HepG2 (cell line): ENCODE measurements at regions not wholly inside any gene's neighbourhood (a gene's known extent, or its start where the extent isn't known, plus 50 kb on each side); places are given as distances from the start of the nearest gene placed in this dataset.

Experiments used
- ATAC-seq: fragments of 200-7000 bp; cut with Tn5 transposase; 3 replicates; pipeline ENCODE4 v1.9.1; 2020; ENCODE audit warnings: mild to moderate bottlenecking, moderate library complexity
- BruUV-seq: library from RNA; stranded (reverse); fragments of 400-500 nt; replicated peaks from 2 replicates; lab custom pipeline; 2021; lab: Mats Ljungman, UMichigan
- CTCF ChIA-PET: fragments of 300-600 bp; formaldehyde crosslinking; extraction: SDS; loops from one replicate; lab custom pipeline; 2021; ENCODE audit warnings: low total read pairs, inconsistent platforms, low intra/inter-chr PET ratio; lab: Yijun Ruan, JAX
- POLR2A ChIA-PET: fragments of 350-600 bp; sonication (Branson Sonifier 250); formaldehyde crosslinking; loops from one replicate; lab custom pipeline; 2020; ENCODE audit warnings: antibody characterized with exemption, inconsistent platforms; lab: Yijun Ruan, JAX
- DNase-seq: peaks from one replicate; pipeline ENCODE4 v3.0.0-alpha.2; 2015; ENCODE audit warnings: low spot score
- FAIRE-seq: peaks from 3 replicates; lab custom pipeline; 2011; peaks lifted over from hg19 to GRCh38; lab: Jason Lieb, UNC
- H2AFZ ChIP-seq: one replicate; pipeline ENCODE4 v1.6.1; 2011; ENCODE audit warnings: low read length, inconsistent platforms
- H3K27ac ChIP-seq: fragments of 300-600 bp; 3 replicates; pipeline ENCODE4 v1.8.0; 2011; ENCODE audit warnings: mixed run types, mild to moderate bottlenecking, mixed read lengths, low read length, inconsistent platforms; ENCODE audit not compliant: insufficient read depth; ENCODE audit errors: extremely low read length
- H3K27me3 ChIP-seq, 2 experiments: fragments of 200-600 bp in 1 of 2; 2 replicates in 1 of 2; 3 replicates in 1 of 2; pipeline versions ENCODE4 v1.6.0 to v1.8.0; 2011; ENCODE audit warnings: low read length in 2 of 2, mild to moderate bottlenecking in 2 of 2, moderate library complexity in 2 of 2, inconsistent platforms in 1 of 2; ENCODE audit not compliant: insufficient read depth in 2 of 2, control insufficient read depth in 1 of 2
- H3K36me3 ChIP-seq, 2 experiments: fragments of 200-600 bp in 1 of 2; replicated peaks in 1 of 2; 2 replicates in 1 of 2; 3 replicates in 1 of 2; pipeline versions ENCODE4 v1.5.1 to v1.8.0; 2011; ENCODE audit warnings: low read length in 2 of 2, inconsistent platforms in 1 of 2; ENCODE audit not compliant: insufficient read depth in 2 of 2, control insufficient read depth in 1 of 2
- H3K4me1 ChIP-seq: 2 replicates; pipeline ENCODE4 v1.5.1; 2012; ENCODE audit warnings: low read length, inconsistent platforms; ENCODE audit not compliant: insufficient read depth
- H3K4me2 ChIP-seq: 2 replicates; pipeline ENCODE4 v1.6.0; 2011; ENCODE audit warnings: low read depth, low read length, inconsistent platforms
- H3K4me3 ChIP-seq, 3 experiments: fragments of 200-600 bp in 1 of 3; sonication (generic), shearing (Covaris generic) in 1 of 3; replicated peaks in 1 of 3; 2 replicates each; pipeline ENCODE4 v1.5.1; 2011 to 2016; ENCODE audit warnings: low read length in 3 of 3, inconsistent platforms in 2 of 3, low read depth in 2 of 3, mild to moderate bottlenecking in 2 of 3, control low read depth in 1 of 3, mixed read lengths in 1 of 3; ENCODE audit not compliant: insufficient read depth in 1 of 3
- H3K79me2 ChIP-seq: one replicate; pipeline ENCODE4 v1.6.1; 2011; ENCODE audit warnings: low read length, inconsistent platforms; ENCODE audit not compliant: insufficient read depth
- H3K9ac ChIP-seq: 2 replicates; pipeline ENCODE4 v1.6.0; 2011; ENCODE audit warnings: mild to moderate bottlenecking, low read depth, low read length, inconsistent platforms; ENCODE audit not compliant: insufficient read depth
- H3K9me3 ChIP-seq: 2 replicates; pipeline ENCODE4 v1.5.1; 2012; ENCODE audit warnings: mild to moderate bottlenecking, low read length
- H4K20me1 ChIP-seq: 2 replicates; pipeline ENCODE4 v1.6.0; 2011; ENCODE audit warnings: inconsistent platforms, mild to moderate bottlenecking, low read length, moderate library complexity; ENCODE audit not compliant: insufficient read depth
- HBP1 ChIP-seq: IDR thresholded peaks from 2 replicates; pipeline ENCODE4 v1.6.1; 2016; ENCODE audit warnings: low read depth, control low read depth
- MAF1 ChIP-seq: sonication (generic); formaldehyde crosslinking; IDR thresholded peaks from 2 replicates; pipeline ENCODE4 v1.5.0; 2020; ENCODE audit warnings: missing genetic modification reagents, borderline replicate concordance
- WGBS: methylation state at CpG from one replicate; pipeline ENCODE4 v1.1.6; 2017; ENCODE audit warnings: low lambda C conversion rate; 5-methylcytosine and 5-hydroxymethylcytosine counted together
- in situ Hi-C: cut with HindIII; loops from 2 replicates; pipeline ENCODE4 v1.10.0; 2017; ENCODE audit warnings: low pct_unique_long_range_greater_than_20kb; ENCODE audit not compliant: extremely low pct_ligation_motif_present
- intact Hi-C: fragments of 100-400 bp; cut with micrococcal nuclease; formaldehyde crosslinking; loops from one replicate; pipeline ENCODE4 v1.10.0; 2022; ENCODE audit not compliant: unreplicated experiment
- TF ChIP-seq, protein P1 (sequence below): sonication (generic); formaldehyde crosslinking; IDR thresholded peaks from 2 replicates; pipeline ENCODE4 v1.4.0; 2020; ENCODE audit warnings: missing genetic modification reagents, borderline replicate concordance
- TF ChIP-seq, protein P2 (sequence below): sonication (generic); formaldehyde crosslinking; IDR thresholded peaks from 2 replicates; pipeline ENCODE4 v1.4.0; 2020; ENCODE audit warnings: mild to moderate bottlenecking, missing genetic modification reagents

GRCh38 chr10:3407208-3407607 lies 234.6 kb upstream of the PITRM1 start (continued):
- TF ChIP-seq, protein P1, sequence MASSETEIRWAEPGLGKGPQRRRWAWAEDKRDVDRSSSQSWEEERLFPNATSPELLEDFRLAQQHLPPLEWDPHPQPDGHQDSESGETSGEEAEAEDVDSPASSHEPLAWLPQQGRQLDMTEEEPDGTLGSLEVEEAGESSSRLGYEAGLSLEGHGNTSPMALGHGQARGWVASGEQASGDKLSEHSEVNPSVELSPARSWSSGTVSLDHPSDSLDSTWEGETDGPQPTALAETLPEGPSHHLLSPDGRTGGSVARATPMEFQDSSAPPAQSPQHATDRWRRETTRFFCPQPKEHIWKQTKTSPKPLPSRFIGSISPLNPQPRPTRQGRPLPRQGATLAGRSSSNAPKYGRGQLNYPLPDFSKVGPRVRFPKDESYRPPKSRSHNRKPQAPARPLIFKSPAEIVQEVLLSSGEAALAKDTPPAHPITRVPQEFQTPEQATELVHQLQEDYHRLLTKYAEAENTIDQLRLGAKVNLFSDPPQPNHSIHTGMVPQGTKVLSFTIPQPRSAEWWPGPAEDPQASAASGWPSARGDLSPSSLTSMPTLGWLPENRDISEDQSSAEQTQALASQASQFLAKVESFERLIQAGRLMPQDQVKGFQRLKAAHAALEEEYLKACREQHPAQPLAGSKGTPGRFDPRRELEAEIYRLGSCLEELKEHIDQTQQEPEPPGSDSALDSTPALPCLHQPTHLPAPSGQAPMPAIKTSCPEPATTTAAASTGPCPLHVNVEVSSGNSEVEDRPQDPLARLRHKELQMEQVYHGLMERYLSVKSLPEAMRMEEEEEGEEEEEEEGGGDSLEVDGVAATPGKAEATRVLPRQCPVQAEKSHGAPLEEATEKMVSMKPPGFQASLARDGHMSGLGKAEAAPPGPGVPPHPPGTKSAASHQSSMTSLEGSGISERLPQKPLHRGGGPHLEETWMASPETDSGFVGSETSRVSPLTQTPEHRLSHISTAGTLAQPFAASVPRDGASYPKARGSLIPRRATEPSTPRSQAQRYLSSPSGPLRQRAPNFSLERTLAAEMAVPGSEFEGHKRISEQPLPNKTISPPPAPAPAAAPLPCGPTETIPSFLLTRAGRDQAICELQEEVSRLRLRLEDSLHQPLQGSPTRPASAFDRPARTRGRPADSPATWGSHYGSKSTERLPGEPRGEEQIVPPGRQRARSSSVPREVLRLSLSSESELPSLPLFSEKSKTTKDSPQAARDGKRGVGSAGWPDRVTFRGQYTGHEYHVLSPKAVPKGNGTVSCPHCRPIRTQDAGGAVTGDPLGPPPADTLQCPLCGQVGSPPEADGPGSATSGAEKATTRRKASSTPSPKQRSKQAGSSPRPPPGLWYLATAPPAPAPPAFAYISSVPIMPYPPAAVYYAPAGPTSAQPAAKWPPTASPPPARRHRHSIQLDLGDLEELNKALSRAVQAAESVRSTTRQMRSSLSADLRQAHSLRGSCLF (CRISPR knock-in tag): no peak
- no peak for TF ChIP-seq HBP1 (CRISPR knock-in tag)
- TF ChIP-seq, all 625 proteins: peak for 0

- H3K4me1 ChIP-seq: no peaks in the 10 kb centered on the region
- CTCF ChIA-PET: no interaction called here
- no peaks in the 10 kb centered on the region for H3K9me3 ChIP-seq
- FAIRE-seq: no peak
- peaks cover 7 to 38% of the 10 kb centered on the region in 2 experiments; a peak in 4 of 5 replicates for H3K27me3 ChIP-seq
- H3K36me3 ChIP-seq: no peaks in the 10 kb centered on the region
- TF ChIP-seq MAF1 (CRISPR knock-in tag): no peak
- TF ChIP-seq, protein P2, sequence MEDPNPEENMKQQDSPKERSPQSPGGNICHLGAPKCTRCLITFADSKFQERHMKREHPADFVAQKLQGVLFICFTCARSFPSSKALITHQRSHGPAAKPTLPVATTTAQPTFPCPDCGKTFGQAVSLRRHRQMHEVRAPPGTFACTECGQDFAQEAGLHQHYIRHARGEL: no peak
- TF ChIP-seq, all 625 proteins: peak for 0
- intact Hi-C loops: no loop called here
- no TSS peak for BruUV-seq
- 40% methylated on average over 10 of the region's 16 CpGs for WGBS
- ATAC-seq (no peak), DNase-seq (no peak)
- no peak overlapping the region for H3K9ac ChIP-seq
- no peak overlapping the region for H3K27ac ChIP-seq
- H3K79me2 ChIP-seq: no peaks in the 10 kb centered on the region
- H3K4me2 ChIP-seq: no peak overlapping the region
- POLR2A ChIA-PET: no interaction called here
- in situ Hi-C loops: no loop called here
- no peaks in the 10 kb centered on the region for H4K20me1 ChIP-seq
- no peak overlapping the region for H3K4me3 ChIP-seq
- no peak overlapping the region for H2AFZ ChIP-seq
These were observed 234.0 kb upstream of the PITRM1 start for GRCh38 chr10:3406556-3406955.
